ENCODE measurements at regions not wholly inside any gene's neighbourhood (a gene's known extent, or its start where the extent isn't known, plus 50 kb on each side); places are given as distances from the start of the nearest gene placed in this dataset.
"Not testable (repeated sequence)": the region's sequence is repeated elsewhere in the genome, so short reads cannot be mapped to it uniquely, and the experiment has no call there.

DNA sequence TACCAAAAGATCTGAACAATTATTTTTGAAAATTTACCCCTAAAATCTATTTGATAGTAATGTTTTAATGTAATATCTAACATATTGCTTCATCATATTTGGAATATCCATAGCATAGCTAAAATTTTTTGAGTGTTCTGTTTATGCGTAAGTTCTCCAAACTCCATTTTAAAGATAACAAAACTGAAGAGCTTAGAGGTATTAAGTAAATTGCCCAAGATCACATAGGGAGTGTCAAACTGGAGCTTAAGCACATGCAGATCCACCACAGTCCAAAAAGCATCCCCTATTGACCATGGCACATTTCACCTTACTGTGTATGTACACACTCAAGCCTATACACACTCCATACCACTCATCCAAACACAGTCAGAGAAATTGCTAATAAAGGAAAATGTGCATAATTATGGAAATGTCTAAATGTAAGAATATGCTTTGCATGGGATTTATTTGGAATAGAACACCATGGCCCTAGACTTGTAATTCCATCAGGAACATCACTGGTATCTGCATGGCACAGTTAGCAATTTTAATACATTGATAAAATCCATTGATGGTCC lies 85.2 kb upstream of the TGFBR2 start:
- DNase-seq (ENCODE audit: low spot score), result no peak

- no peak for DNase-seq (ENCODE audit: low spot score)
These were observed 83.9 kb upstream of the TGFBR2 start for GRCh38 chr3:30522476-30522875.

DNA sequence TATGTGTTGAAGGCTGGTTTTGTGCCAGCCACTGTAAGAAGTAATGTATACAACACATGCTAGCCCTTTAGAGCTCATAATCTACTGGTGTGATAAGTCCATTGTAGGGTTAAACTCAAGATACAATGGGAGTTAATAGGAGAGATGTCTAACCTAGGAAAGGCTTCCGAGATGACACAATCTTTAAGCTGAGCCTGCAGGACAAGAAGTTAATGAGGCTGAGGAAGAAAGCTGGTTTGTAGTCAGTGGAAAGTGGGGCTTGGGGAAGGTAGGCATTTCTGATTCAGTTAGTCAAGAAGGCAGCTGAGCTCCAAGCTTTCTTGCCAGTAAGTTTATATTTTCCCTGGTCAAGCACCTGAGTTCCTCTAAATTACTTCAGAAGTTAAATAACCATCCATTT lies 83.0 kb upstream of the TGFBR2 start:
- no peak for DNase-seq (ENCODE audit: low spot score)

DNA sequence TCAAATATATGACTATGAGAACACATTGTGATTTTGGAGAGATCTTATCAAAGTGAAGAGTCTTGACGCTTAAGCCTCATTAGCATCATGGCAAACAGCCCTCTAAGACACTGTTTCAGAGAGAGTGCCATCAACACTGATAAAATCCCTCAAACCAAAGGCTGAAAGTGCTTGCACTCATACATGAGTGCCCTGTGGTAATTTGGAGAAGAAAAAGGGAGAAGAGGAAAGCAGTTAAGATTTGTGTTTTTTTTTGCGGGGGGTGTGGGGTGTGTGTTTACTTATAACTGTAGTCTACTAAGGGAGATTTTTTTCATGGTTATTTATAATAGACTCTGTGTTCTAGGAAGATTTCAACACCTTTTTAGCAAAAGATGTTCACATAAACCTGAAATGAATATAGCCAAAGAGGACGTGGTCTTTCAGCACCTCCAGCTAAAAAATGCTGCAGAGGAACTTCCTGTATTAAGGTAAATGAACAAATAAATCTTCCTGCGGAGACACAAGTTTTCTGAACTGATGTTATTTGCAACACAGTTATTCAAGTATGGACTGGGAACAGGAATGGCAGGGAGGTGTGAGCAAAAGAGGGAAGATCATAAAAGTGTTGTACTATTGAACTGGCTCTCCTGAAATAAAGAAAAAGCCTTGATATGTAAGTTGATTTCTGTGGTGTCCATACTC lies 81.9 kb upstream of the TGFBR2 start:
- DNase-seq (ENCODE audit: low spot score), result no peak

- DNase-seq (ENCODE audit: low spot score), result no peak
These were observed 80.4 kb upstream of the TGFBR2 start for GRCh38 chr3:30526031-30526430.

- DNase-seq (ENCODE audit: low spot score), result no peak
These were observed 79.2 kb upstream of the TGFBR2 start for GRCh38 chr3:30527186-30527585.

- no peak for DNase-seq (ENCODE audit: low spot score)
These were observed 78.7 kb upstream of the TGFBR2 start for GRCh38 chr3:30527720-30528119.

DNA sequence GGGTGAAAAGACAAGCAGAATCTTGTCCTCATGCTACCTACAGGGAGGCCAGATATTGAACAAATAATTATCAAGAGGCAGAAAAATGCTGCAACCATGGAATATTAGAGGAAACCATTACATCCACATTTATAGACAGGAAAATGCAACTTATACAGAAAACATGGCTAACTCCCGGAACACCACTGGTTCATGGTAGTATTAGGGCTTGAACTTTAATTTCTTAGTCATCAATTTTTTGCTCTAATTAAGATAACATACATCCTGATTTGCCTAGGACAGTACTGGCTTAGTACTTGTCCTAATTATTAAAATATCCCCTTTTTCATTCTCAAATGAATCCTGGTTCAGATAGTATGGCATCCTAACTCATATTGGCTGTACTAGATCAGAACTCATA lies 76.3 kb upstream of the TGFBR2 start:
- no peak for DNase-seq (ENCODE audit: low spot score)

GRCh38 chr3:30531017-30531570 lies 75.3 kb upstream of the TGFBR2 start:
- DNase-seq (ENCODE audit: low spot score), result no peak

- no peak for DNase-seq (ENCODE audit: low spot score)
These were observed 70.9 kb upstream of the TGFBR2 start for GRCh38 chr3:30535525-30535924.

DNA sequence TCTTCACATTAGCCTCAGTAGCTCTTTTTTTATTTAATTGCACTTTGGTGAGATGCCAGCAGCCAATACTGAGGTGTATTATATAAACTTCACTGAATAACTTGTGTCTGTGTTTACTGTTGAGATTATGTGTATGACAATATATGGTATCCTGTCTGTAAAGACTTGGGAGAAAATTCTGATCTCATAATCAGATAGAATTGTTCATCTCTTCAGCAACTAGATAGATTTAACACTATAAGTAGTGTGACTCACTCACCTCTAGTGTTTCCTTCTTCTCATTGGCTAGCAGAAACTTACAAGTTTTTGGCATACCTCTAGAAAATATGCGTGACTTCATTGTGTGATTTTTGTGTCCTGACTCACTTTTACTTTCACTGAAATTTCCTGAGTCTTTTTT lies 67.6 kb upstream of the TGFBR2 start:
- DNase-seq (ENCODE audit: low spot score), result no peak

DNA sequence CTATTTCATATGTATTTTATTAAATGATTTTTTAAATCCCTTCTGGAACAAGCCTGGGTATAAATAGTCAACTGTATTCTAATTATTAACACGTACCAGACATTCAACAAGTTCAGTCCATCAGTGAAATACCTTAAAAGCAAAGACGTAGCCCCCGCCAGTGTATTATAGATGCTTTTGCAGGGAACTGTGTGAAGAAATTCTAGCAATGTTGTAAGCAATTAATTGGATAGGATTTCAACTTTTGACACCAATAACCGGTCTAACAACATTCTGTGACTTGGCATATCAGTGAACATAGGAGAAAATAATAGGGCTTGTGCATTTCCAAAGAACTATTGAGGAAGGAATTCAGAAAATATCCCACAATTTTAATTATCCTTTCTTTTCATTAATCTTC lies 67.2 kb upstream of the TGFBR2 start:
- no peak for DNase-seq (ENCODE audit: low spot score)

GRCh38 chr3:30539772-30540171 lies 66.6 kb upstream of the TGFBR2 start:
- DNase-seq (ENCODE audit: low spot score), result no peak

- not testable (repeated sequence) for DNase-seq (ENCODE audit: low spot score)
These were observed 65.2 kb upstream of the TGFBR2 start for GRCh38 chr3:30541156-30541555.

- no peak for DNase-seq (ENCODE audit: low spot score)
These were observed 63.5 kb upstream of the TGFBR2 start for GRCh38 chr3:30542897-30543296.

DNA sequence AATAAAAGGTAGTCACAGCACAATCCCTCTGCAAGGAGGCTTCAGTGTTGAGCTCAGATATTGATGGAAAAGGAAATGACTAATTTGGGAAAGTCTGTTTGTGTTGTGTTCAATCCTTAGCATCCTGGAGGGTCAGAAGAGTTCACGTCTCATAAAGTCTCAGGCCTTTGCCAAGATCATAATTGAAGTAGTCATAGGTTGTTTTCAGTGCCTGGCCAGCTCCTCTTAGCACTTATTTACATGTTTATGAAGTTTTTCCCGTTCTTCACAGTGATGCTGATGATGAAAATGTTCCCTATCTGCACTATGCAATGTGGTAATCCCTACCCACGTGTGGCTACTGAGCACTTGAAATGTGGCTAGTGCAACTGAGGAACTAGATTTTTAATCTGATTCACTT lies 61.6 kb upstream of the TGFBR2 start:
- DNase-seq (ENCODE audit: low spot score), result no peak

- no peak for DNase-seq (ENCODE audit: low spot score)
These were observed 59.5 kb upstream of the TGFBR2 start for GRCh38 chr3:30546934-30547333.

DNA sequence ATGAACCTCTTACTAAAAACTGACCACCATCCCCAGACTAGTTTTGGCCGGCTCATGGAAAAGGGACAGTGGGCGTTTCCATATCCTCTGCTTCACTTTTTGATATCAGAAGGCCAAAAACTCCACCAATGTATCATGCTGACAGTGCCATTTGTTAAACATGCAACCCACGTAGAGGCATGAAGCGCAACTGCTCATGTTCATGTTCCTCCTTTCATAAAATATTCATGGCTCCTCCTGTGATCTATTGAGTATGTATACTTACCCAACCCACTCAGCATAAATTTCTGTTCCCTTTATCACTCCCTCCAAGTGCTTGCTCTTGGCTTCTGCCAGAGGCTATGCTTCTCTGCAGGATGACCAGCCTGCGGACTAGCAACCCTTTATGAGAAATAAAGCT lies 58.7 kb upstream of the TGFBR2 start:
- no peak for DNase-seq (ENCODE audit: low spot score)

GRCh38 chr3:30548600-30548999 lies 57.8 kb upstream of the TGFBR2 start:
- DNase-seq (ENCODE audit: low spot score), result no peak

DNA sequence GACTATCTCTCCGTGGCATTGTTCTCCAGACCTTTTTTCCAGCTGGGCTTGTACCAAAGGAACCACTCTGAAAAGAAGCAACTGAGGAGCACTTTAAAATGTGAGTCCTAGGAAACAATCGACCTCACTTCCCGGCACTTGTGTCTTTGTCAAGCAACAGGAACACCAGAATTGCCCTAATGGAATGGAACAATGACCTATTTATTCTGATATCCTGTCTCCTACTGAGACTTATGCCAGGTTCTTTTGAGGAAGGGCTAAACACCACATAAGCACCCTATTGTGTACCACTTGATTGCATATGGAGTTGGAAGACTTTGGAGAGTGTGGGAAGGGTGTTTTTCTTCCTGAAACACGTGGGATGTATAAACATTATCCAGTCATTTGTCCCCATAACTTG lies 56.8 kb upstream of the TGFBR2 start:
- no peak for DNase-seq (ENCODE audit: low spot score)

DNA sequence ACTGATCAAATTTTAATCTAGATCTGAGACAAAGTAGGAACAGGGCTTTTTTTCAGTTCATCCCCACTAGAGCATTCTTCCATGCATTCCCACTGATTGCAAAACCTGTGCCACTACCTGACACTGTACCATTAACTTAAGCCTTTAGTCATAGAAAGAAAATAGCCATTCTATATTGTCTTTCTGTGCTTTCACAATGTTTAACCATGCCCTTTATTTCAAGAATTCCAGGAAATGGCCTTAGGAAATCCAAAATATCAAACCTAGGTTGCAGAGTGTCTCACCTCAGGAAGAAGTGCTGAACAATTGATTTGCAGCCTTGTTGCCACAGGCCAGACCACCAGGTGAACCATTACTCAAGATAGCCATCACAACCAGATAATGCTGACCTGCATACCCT lies 56.2 kb upstream of the TGFBR2 start:
- DNase-seq (ENCODE audit: low spot score), result no peak

GRCh38 chr3:30551266-30551665 lies 55.1 kb upstream of the TGFBR2 start:
- DNase-seq (ENCODE audit: low spot score), result no peak

- no peak for DNase-seq (ENCODE audit: low spot score)
These were observed 54.5 kb upstream of the TGFBR2 start for GRCh38 chr3:30551927-30552326.
